C4-2B (cell line): ENCODE measurements at regions not wholly inside any gene's neighbourhood (a gene's known extent, or its start where the extent isn't known, plus 50 kb on each side); places are given as distances from the start of the nearest gene placed in this dataset.

Source experiments
- CTCF ChIP-seq: fragments of 450-650 bp; conservative IDR thresholded peaks from 2 replicates; pipeline ENCODE4 v1.5.1; 2017; ENCODE audit warnings: mild to moderate bottlenecking
- ZFX ChIP-seq: fragments of 450-650 bp; IDR thresholded peaks from 2 replicates; pipeline ENCODE4 v1.6.1; 2017

GRCh38 chr20:24064915-24065314, 76.3 kb upstream of the GGTLC1 start:
- TF ChIP-seq CTCF: no peak
- no peak for TF ChIP-seq ZFX
